22Rv1 (cell line): ENCODE measurements at regions not wholly inside any gene's neighbourhood (a gene's known extent, or its start where the extent isn't known, plus 50 kb on each side); places are given as distances from the start of the nearest gene placed in this dataset.

ENCODE experiments used
- CTCF ChIP-seq: fragments of 450-650 bp; IDR thresholded peaks from 2 replicates; pipeline ENCODE4 v1.5.1; 2017; ENCODE audit warnings: mild to moderate bottlenecking
- ZFX ChIP-seq: fragments of 450-650 bp; IDR thresholded peaks from 2 replicates; pipeline ENCODE4 v1.6.1; 2017; ENCODE audit warnings: antibody characterized with exemption, borderline replicate concordance

GRCh38 chr4:104899863-104900262 lies 246.8 kb upstream of the TET2 start:
- TF ChIP-seq CTCF (no peak), ZFX (no peak)
